ENCODE measurements at regions not wholly inside any gene's neighbourhood (a gene's known extent, or its start where the extent isn't known, plus 50 kb on each side); places are given as distances from the start of the nearest gene placed in this dataset.

DNA sequence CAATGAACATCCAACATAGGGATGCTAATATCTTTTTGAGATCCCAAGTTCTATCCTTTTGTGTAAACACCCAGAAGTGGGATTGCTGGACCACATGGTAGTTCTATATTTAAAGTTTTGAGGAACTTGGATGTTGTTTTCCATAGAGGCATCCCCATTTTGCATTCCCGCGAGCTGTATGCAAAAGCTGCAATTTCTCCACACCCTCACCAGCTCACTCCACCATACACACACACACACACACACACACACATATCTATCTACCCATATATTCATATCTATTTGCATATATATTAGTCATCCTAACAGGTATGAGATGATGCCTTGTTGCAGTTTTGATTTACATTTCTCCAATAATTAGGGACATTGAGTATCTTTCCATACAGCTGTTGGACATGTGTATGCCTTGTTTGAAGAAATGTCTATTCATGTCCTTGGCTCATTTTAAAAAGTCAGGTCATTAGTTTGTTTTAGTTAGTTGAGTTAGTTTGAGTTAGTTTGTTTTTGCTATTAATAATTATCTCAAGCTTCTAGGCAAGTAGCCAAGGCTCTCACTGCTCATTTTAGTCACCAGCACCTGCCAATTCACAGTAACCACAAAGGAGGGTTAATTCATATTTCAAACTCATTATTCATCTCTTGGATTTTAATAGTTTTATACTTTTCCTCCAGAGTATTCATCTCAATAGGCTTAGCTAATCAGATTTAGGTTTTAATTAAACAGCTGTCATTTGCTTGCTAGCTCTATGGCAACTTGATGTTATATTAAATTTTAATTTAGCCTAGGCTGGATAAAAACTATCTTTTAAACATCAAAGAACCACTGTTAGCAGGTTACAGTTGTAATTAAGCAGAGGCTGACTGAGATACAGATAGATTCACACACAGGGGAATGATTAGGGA, 1435.9 kb upstream of the TMEM132C start:
- TF ChIP-seq, protein P1, sequence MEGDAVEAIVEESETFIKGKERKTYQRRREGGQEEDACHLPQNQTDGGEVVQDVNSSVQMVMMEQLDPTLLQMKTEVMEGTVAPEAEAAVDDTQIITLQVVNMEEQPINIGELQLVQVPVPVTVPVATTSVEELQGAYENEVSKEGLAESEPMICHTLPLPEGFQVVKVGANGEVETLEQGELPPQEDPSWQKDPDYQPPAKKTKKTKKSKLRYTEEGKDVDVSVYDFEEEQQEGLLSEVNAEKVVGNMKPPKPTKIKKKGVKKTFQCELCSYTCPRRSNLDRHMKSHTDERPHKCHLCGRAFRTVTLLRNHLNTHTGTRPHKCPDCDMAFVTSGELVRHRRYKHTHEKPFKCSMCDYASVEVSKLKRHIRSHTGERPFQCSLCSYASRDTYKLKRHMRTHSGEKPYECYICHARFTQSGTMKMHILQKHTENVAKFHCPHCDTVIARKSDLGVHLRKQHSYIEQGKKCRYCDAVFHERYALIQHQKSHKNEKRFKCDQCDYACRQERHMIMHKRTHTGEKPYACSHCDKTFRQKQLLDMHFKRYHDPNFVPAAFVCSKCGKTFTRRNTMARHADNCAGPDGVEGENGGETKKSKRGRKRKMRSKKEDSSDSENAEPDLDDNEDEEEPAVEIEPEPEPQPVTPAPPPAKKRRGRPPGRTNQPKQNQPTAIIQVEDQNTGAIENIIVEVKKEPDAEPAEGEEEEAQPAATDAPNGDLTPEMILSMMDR (IDR thresholded peaks at IDR 0.05; ENCODE audit: insufficient read depth, low read length) = no peak
- no peak for TF ChIP-seq POLR2AphosphoS5 (IDR thresholded peaks at IDR 0.05; ENCODE audit: low read depth)
- TF ChIP-seq, protein P2, sequence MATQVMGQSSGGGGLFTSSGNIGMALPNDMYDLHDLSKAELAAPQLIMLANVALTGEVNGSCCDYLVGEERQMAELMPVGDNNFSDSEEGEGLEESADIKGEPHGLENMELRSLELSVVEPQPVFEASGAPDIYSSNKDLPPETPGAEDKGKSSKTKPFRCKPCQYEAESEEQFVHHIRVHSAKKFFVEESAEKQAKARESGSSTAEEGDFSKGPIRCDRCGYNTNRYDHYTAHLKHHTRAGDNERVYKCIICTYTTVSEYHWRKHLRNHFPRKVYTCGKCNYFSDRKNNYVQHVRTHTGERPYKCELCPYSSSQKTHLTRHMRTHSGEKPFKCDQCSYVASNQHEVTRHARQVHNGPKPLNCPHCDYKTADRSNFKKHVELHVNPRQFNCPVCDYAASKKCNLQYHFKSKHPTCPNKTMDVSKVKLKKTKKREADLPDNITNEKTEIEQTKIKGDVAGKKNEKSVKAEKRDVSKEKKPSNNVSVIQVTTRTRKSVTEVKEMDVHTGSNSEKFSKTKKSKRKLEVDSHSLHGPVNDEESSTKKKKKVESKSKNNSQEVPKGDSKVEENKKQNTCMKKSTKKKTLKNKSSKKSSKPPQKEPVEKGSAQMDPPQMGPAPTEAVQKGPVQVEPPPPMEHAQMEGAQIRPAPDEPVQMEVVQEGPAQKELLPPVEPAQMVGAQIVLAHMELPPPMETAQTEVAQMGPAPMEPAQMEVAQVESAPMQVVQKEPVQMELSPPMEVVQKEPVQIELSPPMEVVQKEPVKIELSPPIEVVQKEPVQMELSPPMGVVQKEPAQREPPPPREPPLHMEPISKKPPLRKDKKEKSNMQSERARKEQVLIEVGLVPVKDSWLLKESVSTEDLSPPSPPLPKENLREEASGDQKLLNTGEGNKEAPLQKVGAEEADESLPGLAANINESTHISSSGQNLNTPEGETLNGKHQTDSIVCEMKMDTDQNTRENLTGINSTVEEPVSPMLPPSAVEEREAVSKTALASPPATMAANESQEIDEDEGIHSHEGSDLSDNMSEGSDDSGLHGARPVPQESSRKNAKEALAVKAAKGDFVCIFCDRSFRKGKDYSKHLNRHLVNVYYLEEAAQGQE (IDR thresholded peaks at IDR 0.05; ENCODE audit: insufficient replicate concordance, low read depth) = no peak
- no peak for TF ChIP-seq SPI1 (IDR thresholded peaks at IDR 0.05; ENCODE audit: borderline replicate concordance, low read depth)
- TF ChIP-seq GABPA (IDR thresholded peaks at IDR 0.05; ENCODE audit: low read depth) = no peak

Data from HL-60 (cell line).